Transverse colon (tissue), 4 donors: ENCODE measurements at regions not wholly inside any gene's neighbourhood (a gene's known extent, or its start where the extent isn't known, plus 50 kb on each side); places are given as distances from the start of the nearest gene placed in this dataset.

ENCODE experiments used
- EP300 ChIP-seq: sonication (generic); formaldehyde crosslinking; IDR thresholded peaks from one replicate; pipeline ENCODE4 v1.6.1; 2017; ENCODE audit warnings: antibody characterized with exemption, low read depth
- POLR2AphosphoS5 ChIP-seq, 3 donors: sonication (generic); formaldehyde crosslinking; IDR thresholded peaks; one replicate each; pipeline ENCODE4 v1.6.1; 2016; ENCODE audit warnings: antibody characterized with exemption in 3 of 3
- TF ChIP-seq, protein P1 (sequence below), 5 experiments: fragments of 200-600 bp in 3 of 5; fragments of 450-650 bp in 2 of 5; sonication (generic) in 3 of 5; IDR thresholded peaks; 1 replicate in 2 of 5; 2 replicates in 3 of 5; pipeline ENCODE4 v1.5.1; 2016 to 2017; ENCODE audit warnings: antibody characterized with exemption in 5 of 5, inconsistent platforms in 3 of 5, mild to moderate bottlenecking in 2 of 5, moderate library complexity in 1 of 5

DNA sequence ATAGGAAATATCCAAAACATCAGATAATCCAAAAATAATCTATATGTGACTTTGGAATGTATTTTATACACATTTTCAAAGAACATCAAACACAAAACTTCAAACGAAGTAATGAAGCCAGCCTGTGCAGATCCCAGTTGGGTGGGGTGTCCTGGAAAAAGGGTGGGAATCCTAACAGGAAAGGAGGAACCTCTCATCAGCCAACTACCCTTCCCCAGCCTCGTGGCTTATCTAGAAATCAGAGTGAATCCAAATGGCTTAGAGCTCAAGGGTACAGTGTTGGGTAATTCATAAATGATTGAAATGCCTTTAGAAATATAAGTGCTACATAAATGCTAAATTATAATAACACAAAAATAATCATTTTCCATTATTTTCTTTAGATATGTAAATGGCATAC, 115.1 kb upstream of the SOX4 start:
- TF ChIP-seq, protein P1, sequence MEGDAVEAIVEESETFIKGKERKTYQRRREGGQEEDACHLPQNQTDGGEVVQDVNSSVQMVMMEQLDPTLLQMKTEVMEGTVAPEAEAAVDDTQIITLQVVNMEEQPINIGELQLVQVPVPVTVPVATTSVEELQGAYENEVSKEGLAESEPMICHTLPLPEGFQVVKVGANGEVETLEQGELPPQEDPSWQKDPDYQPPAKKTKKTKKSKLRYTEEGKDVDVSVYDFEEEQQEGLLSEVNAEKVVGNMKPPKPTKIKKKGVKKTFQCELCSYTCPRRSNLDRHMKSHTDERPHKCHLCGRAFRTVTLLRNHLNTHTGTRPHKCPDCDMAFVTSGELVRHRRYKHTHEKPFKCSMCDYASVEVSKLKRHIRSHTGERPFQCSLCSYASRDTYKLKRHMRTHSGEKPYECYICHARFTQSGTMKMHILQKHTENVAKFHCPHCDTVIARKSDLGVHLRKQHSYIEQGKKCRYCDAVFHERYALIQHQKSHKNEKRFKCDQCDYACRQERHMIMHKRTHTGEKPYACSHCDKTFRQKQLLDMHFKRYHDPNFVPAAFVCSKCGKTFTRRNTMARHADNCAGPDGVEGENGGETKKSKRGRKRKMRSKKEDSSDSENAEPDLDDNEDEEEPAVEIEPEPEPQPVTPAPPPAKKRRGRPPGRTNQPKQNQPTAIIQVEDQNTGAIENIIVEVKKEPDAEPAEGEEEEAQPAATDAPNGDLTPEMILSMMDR (IDR thresholded peaks at IDR 0.05): no peak
- no peak for TF ChIP-seq POLR2AphosphoS5 (IDR thresholded peaks at IDR 0.05)
- TF ChIP-seq EP300: no peak
